Fibroblast of lung (primary cell): ENCODE measurements at regions not wholly inside any gene's neighbourhood (a gene's known extent, or its start where the extent isn't known, plus 50 kb on each side); places are given as distances from the start of the nearest gene placed in this dataset.

ENCODE experiments used
- DNase-seq, 2 donors: peaks; one replicate each; pipeline versions ENCODE4 v3.0.0 to v3.0.0-alpha.2; 2010; ENCODE audit warnings: low read depth in 2 of 2
- H2AFZ ChIP-seq: 2 replicates; pipeline ENCODE4 v1.5.1; 2012; ENCODE audit warnings: low read length, control low read depth, inconsistent platforms
- H3K27ac ChIP-seq: 2 replicates; pipeline ENCODE4 v1.5.1; 2011; ENCODE audit warnings: low read length, control low read depth; ENCODE audit not compliant: insufficient read depth
- H3K27me3 ChIP-seq: 2 replicates; pipeline ENCODE4 v1.5.1; 2011; ENCODE audit warnings: mild to moderate bottlenecking, low read length; ENCODE audit not compliant: control insufficient read depth, insufficient read depth
- H3K36me3 ChIP-seq: 2 replicates; pipeline ENCODE4 v1.5.1; 2011; ENCODE audit warnings: low read length; ENCODE audit not compliant: control insufficient read depth, insufficient read depth
- H3K4me1 ChIP-seq: 2 replicates; pipeline ENCODE4 v1.5.1; 2011; ENCODE audit warnings: low read length; ENCODE audit not compliant: control insufficient read depth, insufficient read depth; ENCODE audit errors: extremely low read depth
- H3K4me2 ChIP-seq: 2 replicates; pipeline ENCODE4 v1.5.1; 2011; ENCODE audit warnings: low read length, control low read depth; ENCODE audit not compliant: insufficient read depth; ENCODE audit errors: extremely low read depth
- H3K4me3 ChIP-seq, 4 experiments: fragments of 200-600 bp in 1 of 4; sonication (generic) in 1 of 4; replicated peaks in 1 of 4; 2 replicates each; pipeline ENCODE4 v1.5.1; 2011 to 2016; ENCODE audit warnings: low read length in 4 of 4, low read depth in 3 of 4, mild to moderate bottlenecking in 3 of 4, control low read depth in 2 of 4, inconsistent platforms in 1 of 4, mixed read lengths in 1 of 4; ENCODE audit not compliant: insufficient read depth in 1 of 4; ENCODE audit errors: control extremely low read depth in 1 of 4
- H3K79me2 ChIP-seq: 2 replicates; pipeline ENCODE4 v1.5.1; 2012; ENCODE audit warnings: mild to moderate bottlenecking, low read length, inconsistent platforms; ENCODE audit not compliant: control insufficient read depth, insufficient read depth
- H3K9ac ChIP-seq: 2 replicates; pipeline ENCODE4 v1.5.1; 2011; ENCODE audit warnings: mild to moderate bottlenecking, low read length, control low read depth; ENCODE audit not compliant: insufficient read depth
- H3K9me3 ChIP-seq: 2 replicates; pipeline ENCODE4 v1.5.1; 2012; ENCODE audit warnings: low read depth, low read length; ENCODE audit not compliant: control insufficient read depth, insufficient read depth
- H4K20me1 ChIP-seq: 2 replicates; pipeline ENCODE4 v1.5.1; 2011; ENCODE audit warnings: low read length; ENCODE audit not compliant: control insufficient read depth, insufficient read depth; ENCODE audit errors: extremely low read depth
- EZH2 ChIP-seq: IDR thresholded peaks from 2 replicates; pipeline ENCODE4 v1.5.1; 2012; ENCODE audit warnings: low read length, control low read depth, mild to moderate bottlenecking; ENCODE audit errors: missing control alignments
- TF ChIP-seq, protein P1 (sequence below), 2 donors: IDR thresholded peaks in 1 of 2; conservative IDR thresholded peaks in 1 of 2; 1 replicate in 1 of 2; 2 replicates in 1 of 2; pipeline ENCODE4 v1.5.1; 2011 to 2012; ENCODE audit warnings: low read length in 2 of 2, control low read depth in 1 of 2, inconsistent platforms in 1 of 2, low read depth in 1 of 2, mild to moderate bottlenecking in 1 of 2

GRCh38 chr5:166672431-166672830, 1619.0 kb upstream of the WWC1 start:
- Histone ChIP-seq H3K9ac (no peak overlapping the region), H3K79me2 (no peaks in the 10 kb centered on the region), H3K4me3 (no peak overlapping the region), H2AFZ (no peak overlapping the region), H3K27ac (no peak overlapping the region), H4K20me1 (no peaks in the 10 kb centered on the region), H3K4me1 (no peaks in the 10 kb centered on the region), H3K27me3 (no peaks in the 10 kb centered on the region), H3K4me2 (no peak overlapping the region), H3K36me3 (no peaks in the 10 kb centered on the region), H3K9me3 (no peaks in the 10 kb centered on the region)
- no peak for TF ChIP-seq EZH2
- TF ChIP-seq, protein P1, sequence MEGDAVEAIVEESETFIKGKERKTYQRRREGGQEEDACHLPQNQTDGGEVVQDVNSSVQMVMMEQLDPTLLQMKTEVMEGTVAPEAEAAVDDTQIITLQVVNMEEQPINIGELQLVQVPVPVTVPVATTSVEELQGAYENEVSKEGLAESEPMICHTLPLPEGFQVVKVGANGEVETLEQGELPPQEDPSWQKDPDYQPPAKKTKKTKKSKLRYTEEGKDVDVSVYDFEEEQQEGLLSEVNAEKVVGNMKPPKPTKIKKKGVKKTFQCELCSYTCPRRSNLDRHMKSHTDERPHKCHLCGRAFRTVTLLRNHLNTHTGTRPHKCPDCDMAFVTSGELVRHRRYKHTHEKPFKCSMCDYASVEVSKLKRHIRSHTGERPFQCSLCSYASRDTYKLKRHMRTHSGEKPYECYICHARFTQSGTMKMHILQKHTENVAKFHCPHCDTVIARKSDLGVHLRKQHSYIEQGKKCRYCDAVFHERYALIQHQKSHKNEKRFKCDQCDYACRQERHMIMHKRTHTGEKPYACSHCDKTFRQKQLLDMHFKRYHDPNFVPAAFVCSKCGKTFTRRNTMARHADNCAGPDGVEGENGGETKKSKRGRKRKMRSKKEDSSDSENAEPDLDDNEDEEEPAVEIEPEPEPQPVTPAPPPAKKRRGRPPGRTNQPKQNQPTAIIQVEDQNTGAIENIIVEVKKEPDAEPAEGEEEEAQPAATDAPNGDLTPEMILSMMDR (conservative IDR thresholded peaks at IDR 0.05 in 1 of 2, IDR thresholded peaks at IDR 0.05 in 1 of 2; ENCODE audit: low read depth in 1 of 2, low read length in 2 of 2), result no peak
- DNase-seq, result no peak

DNA sequence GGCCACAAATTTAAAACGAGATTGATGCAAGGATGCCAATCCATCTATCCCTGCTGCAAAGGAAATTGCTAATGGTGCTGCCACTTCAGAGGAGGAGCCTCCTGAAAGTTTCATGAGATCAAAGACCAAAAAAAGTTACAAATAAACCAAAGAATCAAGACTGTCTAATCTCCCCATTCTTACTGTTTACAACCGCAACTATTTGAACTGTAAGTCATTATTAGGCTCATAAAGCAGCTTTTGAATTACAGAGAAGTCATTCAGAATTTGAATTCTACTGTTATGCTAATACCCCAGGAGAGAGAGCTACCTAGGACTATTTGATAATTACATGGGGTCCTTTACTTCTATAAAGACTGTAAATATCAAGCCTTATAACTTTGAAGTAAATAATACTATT, 1613.6 kb upstream of the WWC1 start:
- no peak for TF ChIP-seq EZH2
- Histone ChIP-seq H3K9me3 (no peaks in the 10 kb centered on the region), H3K9ac (no peak overlapping the region), H3K4me1 (no peaks in the 10 kb centered on the region), H3K27ac (no peak overlapping the region), H3K4me2 (no peak overlapping the region), H3K36me3 (no peaks in the 10 kb centered on the region), H4K20me1 (no peaks in the 10 kb centered on the region), H3K79me2 (no peaks in the 10 kb centered on the region), H3K4me3 (no peak overlapping the region), H2AFZ (no peak overlapping the region), H3K27me3 (no peaks in the 10 kb centered on the region)
- DNase-seq, result no peak

GRCh38 chr5:166679331-166679730, 1612.1 kb upstream of the WWC1 start:
- Histone ChIP-seq H3K79me2 (no peaks in the 10 kb centered on the region), H3K36me3 (no peaks in the 10 kb centered on the region), H3K27ac (no peak overlapping the region), H3K4me2 (no peak overlapping the region), H3K9ac (no peak overlapping the region), H4K20me1 (no peaks in the 10 kb centered on the region), H3K4me3 (no peak overlapping the region), H2AFZ (no peak overlapping the region), H3K9me3 (no peaks in the 10 kb centered on the region), H3K4me1 (no peaks in the 10 kb centered on the region), H3K27me3 (no peaks in the 10 kb centered on the region)
- TF ChIP-seq, protein P1 (conservative IDR thresholded peaks at IDR 0.05 in 1 of 2, IDR thresholded peaks at IDR 0.05 in 1 of 2; ENCODE audit: low read depth in 1 of 2, low read length in 2 of 2), result no peak
- TF ChIP-seq EZH2, result no peak
- DNase-seq, result no peak
